Testis (tissue), 2 donors: ENCODE measurements at regions not wholly inside any gene's neighbourhood (a gene's known extent, or its start where the extent isn't known, plus 50 kb on each side); places are given as distances from the start of the nearest gene placed in this dataset.

ENCODE experiments used
- DNase-seq: peaks from one replicate; pipeline ENCODE4 v3.0.0-alpha.2; 2019
- H3K27ac ChIP-seq, 2 donors: fragments of 200-600 bp; sonication (generic); one replicate each; pipeline ENCODE4 v1.5.1; 2019
- H3K27me3 ChIP-seq: fragments of 200-600 bp; sonication (generic); one replicate; pipeline ENCODE4 v1.5.1; 2019
- H3K36me3 ChIP-seq: fragments of 200-600 bp; sonication (generic); one replicate; pipeline ENCODE4 v1.5.1; 2017; ENCODE audit warnings: low read depth; ENCODE audit errors: missing control alignments
- H3K4me1 ChIP-seq: fragments of 200-600 bp; sonication (generic); one replicate; pipeline ENCODE4 v1.5.1; 2019
- H3K4me3 ChIP-seq, 2 donors: fragments of 200-600 bp; sonication (generic); one replicate each; pipeline ENCODE4 v1.5.1; 2017 to 2019
- H3K9me3 ChIP-seq: fragments of 200-600 bp; sonication (generic); one replicate; pipeline ENCODE4 v1.5.1; 2017
- CTCF ChIP-seq, 3 experiments: fragments of 450-650 bp in 2 of 3; fragments of 200-600 bp in 1 of 3; sonication (generic) in 1 of 3; IDR thresholded peaks; one replicate each; pipeline ENCODE4 v1.5.1; 2016 to 2019; ENCODE audit warnings: antibody characterized with exemption in 3 of 3, mild to moderate bottlenecking in 2 of 3, moderate library complexity in 1 of 3
- POLR2A ChIP-seq: fragments of 450-650 bp; IDR thresholded peaks from one replicate; pipeline ENCODE4 v1.6.1; 2017; ENCODE audit warnings: antibody characterized with exemption, mild to moderate bottlenecking, moderate library complexity
- WGBS, 2 donors: methylation state at CpG; one replicate each; pipeline ENCODE4 v1.1.5; 2018; 5-methylcytosine and 5-hydroxymethylcytosine counted together
- intact Hi-C: fragments of 100-400 bp; cut with DNase I; formaldehyde crosslinking; loops from one replicate; pipeline ENCODE4 v1.15.1; 2023; ENCODE audit warnings: low total_unique reads

- no peaks in the 10 kb centered on the region for H3K36me3 ChIP-seq
- 38 to 52% methylated on average over 2 of the region's 2 CpGs for WGBS, 2 donors
- intact Hi-C loops: no loop called here
- no peak overlapping the region for H3K27ac ChIP-seq
- no peak for TF ChIP-seq CTCF (IDR thresholded peaks at IDR 0.05)
- no peak for TF ChIP-seq POLR2A
- no peaks in the 10 kb centered on the region for H3K4me1 ChIP-seq
- H3K27me3 ChIP-seq: no peaks in the 10 kb centered on the region
- no peak overlapping the region for H3K4me3 ChIP-seq
- no peaks in the 10 kb centered on the region for H3K9me3 ChIP-seq
- DNase-seq: no peak
These were observed 64.9 kb downstream of the CRPPA start for GRCh38 chr7:16356301-16356958.

- Histone ChIP-seq H3K9me3 (no peaks in the 10 kb centered on the region), H3K4me3 (no peak overlapping the region), H3K36me3 (no peaks in the 10 kb centered on the region), H3K27ac (no peak overlapping the region), H3K27me3 (no peaks in the 10 kb centered on the region), H3K4me1 (no peaks in the 10 kb centered on the region)
- DNase-seq: no peak
- intact Hi-C loops: no loop called here
- TF ChIP-seq CTCF (IDR thresholded peaks at IDR 0.05) (no peak), POLR2A (no peak)
- 44 to 78% methylated on average over 1 of the region's 1 CpG for WGBS, 2 donors
These were observed 66.8 kb downstream of the CRPPA start for GRCh38 chr7:16354573-16354972.

GRCh38 chr7:16353226-16353625, 68.1 kb downstream of the CRPPA start:
- H3K4me3 ChIP-seq: no peak overlapping the region
- H3K36me3 ChIP-seq: no peaks in the 10 kb centered on the region
- 67 to 71% methylated on average over 4 of the region's 4 CpGs for WGBS, 2 donors
- H3K4me1 ChIP-seq: no peaks in the 10 kb centered on the region
- no peak overlapping the region for H3K27ac ChIP-seq
- no peak for DNase-seq
- intact Hi-C loops: no loop called here
- no peak for TF ChIP-seq POLR2A
- no peak for TF ChIP-seq CTCF (IDR thresholded peaks at IDR 0.05)
- H3K27me3 ChIP-seq: no peaks in the 10 kb centered on the region
- H3K9me3 ChIP-seq: no peaks in the 10 kb centered on the region

GRCh38 chr7:16350634-16351033, 70.7 kb downstream of the CRPPA start:
- WGBS, 2 donors: 89 to 91% methylated on average over 2 of the region's 2 CpGs
- H3K9me3 ChIP-seq: no peaks in the 10 kb centered on the region

More at GRCh38 chr7:16350634-16351033, 70.7 kb downstream of the CRPPA start:
- TF ChIP-seq POLR2A: no peak
- no peak for TF ChIP-seq CTCF (IDR thresholded peaks at IDR 0.05)
- H3K4me1 ChIP-seq: no peaks in the 10 kb centered on the region
- intact Hi-C loops: no loop called here
- no peaks in the 10 kb centered on the region for H3K27me3 ChIP-seq
- H3K36me3 ChIP-seq: no peaks in the 10 kb centered on the region
- no peak overlapping the region for H3K27ac ChIP-seq
- DNase-seq: no peak
- H3K4me3 ChIP-seq: no peak overlapping the region
